GM21515 (cell line): ENCODE measurements at regions not wholly inside any gene's neighbourhood (a gene's known extent, or its start where the extent isn't known, plus 50 kb on each side); places are given as distances from the start of the nearest gene placed in this dataset.

Experiments used
- ATAC-seq: cut with Tn5 transposase; IDR thresholded peaks from one replicate; pipeline ENCODE4 v1.9.1; 2021; ENCODE audit not compliant: unreplicated experiment

- ATAC-seq, result no peak
Observed at GRCh38 chr6:167672738-167673137, 154.0 kb upstream of the AFDN start.

GRCh38 chr6:167673946-167674345, 152.8 kb upstream of the AFDN start:
- ATAC-seq, result no peak

GRCh38 chr6:167674486-167674885, 152.2 kb upstream of the AFDN start:
- ATAC-seq, result no peak

GRCh38 chr6:167676000-167676665, 150.6 kb upstream of the AFDN start:
- ATAC-seq, result no peak

- ATAC-seq, result no peak
Observed at GRCh38 chr6:167676666-167677421, 149.9 kb upstream of the AFDN start.

- ATAC-seq, result no peak
Observed at GRCh38 chr6:167677422-167677789, 149.3 kb upstream of the AFDN start.

GRCh38 chr6:167678102-167679101, 148.3 kb upstream of the AFDN start:
- ATAC-seq, result no peak

- ATAC-seq, result no peak
Observed at GRCh38 chr6:167679122-167679736, 147.5 kb upstream of the AFDN start.

- ATAC-seq, result no peak
Observed at GRCh38 chr6:167679790-167680604, 146.7 kb upstream of the AFDN start.

- ATAC-seq, result no peak
Observed at GRCh38 chr6:167680605-167681149, 146.0 kb upstream of the AFDN start.

- ATAC-seq, result no peak
Observed at GRCh38 chr6:167682125-167682524, 144.6 kb upstream of the AFDN start.

GRCh38 chr6:167682546-167683027, 144.1 kb upstream of the AFDN start:
- no peak for ATAC-seq

GRCh38 chr6:167683028-167683862, 143.5 kb upstream of the AFDN start:
- ATAC-seq, result no peak

- no peak for ATAC-seq
Observed at GRCh38 chr6:167684276-167685104, 142.2 kb upstream of the AFDN start.

- no peak for ATAC-seq
Observed at GRCh38 chr6:167685654-167686053, 141.1 kb upstream of the AFDN start.

GRCh38 chr6:167686204-167686893, 140.4 kb upstream of the AFDN start:
- no peak for ATAC-seq

GRCh38 chr6:167687116-167687725, 139.5 kb upstream of the AFDN start:
- no peak for ATAC-seq
